ENCODE measurements at regions not wholly inside any gene's neighbourhood (a gene's known extent, or its start where the extent isn't known, plus 50 kb on each side); places are given as distances from the start of the nearest gene placed in this dataset.

- TF ChIP-seq NFE2L2 (conservative IDR thresholded peaks at IDR 0.05; ENCODE audit: low read length) (no peak), SREBF2 (IDR thresholded peaks at IDR 0.05) (no peak)
These were observed 173.3 kb downstream of the SLC16A9 start (continued) for GRCh38 chr10:59536167-59537014.

- ATAC-seq (no peak), FAIRE-seq (no peak), DNase-seq (ENCODE audit: low read depth in 1 of 2, low spot score in 1 of 2) (no peak)
- POLR2A ChIA-PET, result no interaction called here
- no peak overlapping the region for H3K4me3 ChIP-seq
- CTCF ChIA-PET, result no interaction called here
- TF ChIP-seq HDAC2 (IDR thresholded peaks at IDR 0.05), result no peak
- TF ChIP-seq, protein P1, sequence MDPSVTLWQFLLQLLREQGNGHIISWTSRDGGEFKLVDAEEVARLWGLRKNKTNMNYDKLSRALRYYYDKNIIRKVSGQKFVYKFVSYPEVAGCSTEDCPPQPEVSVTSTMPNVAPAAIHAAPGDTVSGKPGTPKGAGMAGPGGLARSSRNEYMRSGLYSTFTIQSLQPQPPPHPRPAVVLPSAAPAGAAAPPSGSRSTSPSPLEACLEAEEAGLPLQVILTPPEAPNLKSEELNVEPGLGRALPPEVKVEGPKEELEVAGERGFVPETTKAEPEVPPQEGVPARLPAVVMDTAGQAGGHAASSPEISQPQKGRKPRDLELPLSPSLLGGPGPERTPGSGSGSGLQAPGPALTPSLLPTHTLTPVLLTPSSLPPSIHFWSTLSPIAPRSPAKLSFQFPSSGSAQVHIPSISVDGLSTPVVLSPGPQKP (IDR thresholded peaks at IDR 0.05; ENCODE audit: low read depth, low read length), result no peak
- no peak for TF ChIP-seq NR3C1 (IDR thresholded peaks at IDR 0.05)
- no peak for TF ChIP-seq ATOH8 (CRISPR knock-in tag; IDR thresholded peaks at IDR 0.05; ENCODE audit: low read depth)
- no peak for TF ChIP-seq PBX3 (IDR thresholded peaks at IDR 0.05)
- TF ChIP-seq RNF2 (IDR thresholded peaks at IDR 0.05; ENCODE audit: borderline replicate concordance, low read depth), result no peak
- no peak for TF ChIP-seq HOXB5 (CRISPR knock-in tag; IDR thresholded peaks at IDR 0.05)
- no peak for TF ChIP-seq NFE2L2 (conservative IDR thresholded peaks at IDR 0.05; ENCODE audit: low read length)
- TF ChIP-seq SREBF2 (IDR thresholded peaks at IDR 0.05), result no peak
- no peak for TF ChIP-seq ZC3H11A (IDR thresholded peaks at IDR 0.05)
- no peaks in the 10 kb centered on the region for H3K4me1 ChIP-seq
- H3K4me2 ChIP-seq, result no peak overlapping the region
- WGBS (ENCODE audit: missing lambda C conversion rate), result 0% methylated on average over 1 of the region's 1 CpG
- H3K9me3 ChIP-seq, result no peaks in the 10 kb centered on the region
- H3K27ac ChIP-seq, result no peak overlapping the region
These were observed 162.0 kb upstream of the FAM13C start for GRCh38 chr10:59524348-59524747.

DNA sequence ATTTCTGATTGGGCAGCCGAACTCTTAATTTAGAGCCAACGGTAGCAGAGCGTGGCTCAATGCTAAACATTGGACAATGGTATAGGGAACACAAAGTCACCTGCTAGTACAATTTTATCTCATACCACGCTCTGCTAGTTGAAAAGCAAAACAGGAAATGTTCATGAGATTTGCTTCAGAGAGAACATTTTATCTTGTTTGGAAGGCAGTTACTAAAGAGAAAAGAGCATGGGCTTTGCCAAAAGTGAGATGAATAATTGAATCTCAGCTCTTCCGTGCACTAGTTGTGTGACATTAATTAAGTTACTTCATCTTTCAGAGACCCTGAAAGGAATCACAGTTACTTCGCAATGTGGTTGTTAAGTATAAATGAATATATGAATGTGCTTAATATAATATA is 161.5 kb upstream of the FAM13C start:
- ATAC-seq, result no peak
- no peak for DNase-seq (ENCODE audit: low read depth in 1 of 2, low spot score in 1 of 2)
- no peak for TF ChIP-seq HOXB13 (CRISPR knock-in tag; IDR thresholded peaks at IDR 0.05; ENCODE audit: low read depth)
- TF ChIP-seq MAZ (IDR thresholded peaks at IDR 0.05; ENCODE audit: borderline replicate concordance, low read depth, low read length), result no peak
- TF ChIP-seq PBX3 (IDR thresholded peaks at IDR 0.05), result no peak
- TF ChIP-seq, protein P2, sequence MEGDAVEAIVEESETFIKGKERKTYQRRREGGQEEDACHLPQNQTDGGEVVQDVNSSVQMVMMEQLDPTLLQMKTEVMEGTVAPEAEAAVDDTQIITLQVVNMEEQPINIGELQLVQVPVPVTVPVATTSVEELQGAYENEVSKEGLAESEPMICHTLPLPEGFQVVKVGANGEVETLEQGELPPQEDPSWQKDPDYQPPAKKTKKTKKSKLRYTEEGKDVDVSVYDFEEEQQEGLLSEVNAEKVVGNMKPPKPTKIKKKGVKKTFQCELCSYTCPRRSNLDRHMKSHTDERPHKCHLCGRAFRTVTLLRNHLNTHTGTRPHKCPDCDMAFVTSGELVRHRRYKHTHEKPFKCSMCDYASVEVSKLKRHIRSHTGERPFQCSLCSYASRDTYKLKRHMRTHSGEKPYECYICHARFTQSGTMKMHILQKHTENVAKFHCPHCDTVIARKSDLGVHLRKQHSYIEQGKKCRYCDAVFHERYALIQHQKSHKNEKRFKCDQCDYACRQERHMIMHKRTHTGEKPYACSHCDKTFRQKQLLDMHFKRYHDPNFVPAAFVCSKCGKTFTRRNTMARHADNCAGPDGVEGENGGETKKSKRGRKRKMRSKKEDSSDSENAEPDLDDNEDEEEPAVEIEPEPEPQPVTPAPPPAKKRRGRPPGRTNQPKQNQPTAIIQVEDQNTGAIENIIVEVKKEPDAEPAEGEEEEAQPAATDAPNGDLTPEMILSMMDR (IDR thresholded peaks at IDR 0.05), result no peak
- no peak for TF ChIP-seq CBX2 (IDR thresholded peaks at IDR 0.05; ENCODE audit: borderline replicate concordance, low read depth)
- no peak for TF ChIP-seq JUNB (IDR thresholded peaks at IDR 0.05)
- no peak for TF ChIP-seq MAFK (IDR thresholded peaks at IDR 0.05; ENCODE audit: partially characterized antibody)
- no peak for TF ChIP-seq RCOR1 (IDR thresholded peaks at IDR 0.05; ENCODE audit: low read depth, low read length)
- POLR2A ChIA-PET, result no interaction called here
- CTCF ChIA-PET, result no interaction called here
- 39% methylated on average over 6 of the region's 6 CpGs for WGBS (ENCODE audit: missing lambda C conversion rate)
- H3K4me2 ChIP-seq, result no peak overlapping the region
- no peaks in the 10 kb centered on the region for H3K9me3 ChIP-seq
- no peak overlapping the region for H3K27ac ChIP-seq
- FAIRE-seq, result no peak
- H3K4me3 ChIP-seq, result no peak overlapping the region
- no peaks in the 10 kb centered on the region for H3K4me1 ChIP-seq
